ENCODE measurements at regions not wholly inside any gene's neighbourhood (a gene's known extent, or its start where the extent isn't known, plus 50 kb on each side); places are given as distances from the start of the nearest gene placed in this dataset.

DNA sequence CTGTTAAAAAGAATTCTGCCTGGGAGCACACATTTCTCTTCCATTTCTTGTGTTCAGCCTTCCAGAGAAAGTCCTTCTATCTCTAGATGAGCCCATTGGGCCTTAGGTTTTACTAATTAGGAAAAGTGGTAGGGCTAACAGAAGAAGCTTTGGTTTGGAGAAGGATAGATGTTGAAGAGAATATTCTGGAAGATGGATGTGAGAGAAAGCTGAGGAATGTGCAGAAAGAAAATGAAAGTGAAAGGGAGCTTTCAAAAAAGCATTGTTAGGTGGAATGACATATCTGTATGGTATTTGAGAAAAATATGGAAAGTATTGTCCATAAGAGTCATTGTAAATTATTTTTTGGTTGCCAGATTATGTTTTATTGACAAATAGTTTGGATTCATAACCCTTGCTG, 474.8 kb upstream of the SLIT2 start:
- DNase-seq (ENCODE audit: low spot score) = no peak

DNA sequence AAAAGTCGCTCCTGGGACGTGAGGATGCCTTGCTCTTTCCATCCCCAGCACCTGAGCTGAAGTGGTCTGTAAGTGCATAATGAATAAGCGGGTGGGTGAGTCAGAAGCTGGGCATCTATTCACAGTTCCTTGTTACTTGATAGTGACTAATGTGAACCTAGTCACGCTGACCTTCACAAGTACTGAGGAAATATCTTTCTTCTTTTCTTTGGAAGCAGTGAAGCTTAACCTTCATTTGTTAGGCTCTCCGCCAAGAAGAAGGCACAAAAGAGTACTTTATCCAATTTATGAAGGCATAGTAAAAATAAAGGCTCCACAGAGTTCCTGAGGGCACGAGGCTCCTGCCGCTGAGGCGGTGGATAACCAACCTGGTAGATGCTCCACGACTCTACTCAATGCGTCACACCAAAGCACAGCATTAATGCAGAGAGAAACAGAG, 475.7 kb upstream of the SLIT2 start:
- DNase-seq (ENCODE audit: low spot score) = no peak

DNA sequence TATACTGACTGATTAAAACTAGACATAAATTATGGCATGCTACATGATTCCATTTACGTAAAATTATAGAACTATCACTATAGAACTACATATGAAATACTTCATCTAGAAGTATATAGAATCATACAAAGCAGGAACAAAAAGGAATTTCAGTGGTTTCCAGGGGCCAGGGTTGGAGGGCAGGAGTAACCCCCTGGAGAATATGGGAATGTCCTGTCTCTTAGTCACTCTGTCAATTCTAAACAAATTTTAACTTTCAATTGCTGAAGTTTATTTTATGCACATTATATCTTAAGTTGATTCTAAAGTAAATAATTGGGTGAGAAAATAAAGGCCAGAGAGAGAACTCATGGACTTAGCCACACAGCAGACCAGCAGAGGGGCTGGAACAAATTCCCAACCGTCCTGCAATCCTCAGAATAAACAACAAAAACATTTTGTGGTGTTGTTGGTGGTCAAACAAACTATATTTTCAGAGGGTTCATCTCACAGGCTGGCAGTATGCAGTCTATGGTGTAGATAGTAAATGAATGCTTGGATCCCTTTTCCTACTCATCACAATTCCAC, 476.9 kb upstream of the SLIT2 start:
- DNase-seq (ENCODE audit: low spot score) = no peak

DNA sequence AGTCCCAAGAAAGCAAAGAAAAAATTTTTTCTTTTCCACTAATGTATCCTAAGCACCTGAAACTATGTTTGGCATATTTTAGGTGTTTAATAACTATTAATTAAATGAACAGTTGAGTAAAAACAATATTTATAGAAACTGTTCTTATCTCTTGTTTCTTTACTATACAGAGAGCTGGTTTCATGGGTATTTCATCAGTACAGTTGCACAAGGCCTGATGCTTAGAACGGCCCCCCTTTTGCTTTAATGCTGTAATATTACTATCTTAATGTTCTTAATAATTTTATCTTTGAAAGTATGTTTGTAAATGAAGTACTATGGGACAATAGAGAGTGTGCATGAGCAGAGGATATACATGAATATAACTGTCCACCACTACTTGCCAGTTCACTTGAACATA, 479.1 kb upstream of the SLIT2 start:
- DNase-seq (ENCODE audit: low spot score) = no peak

DNA sequence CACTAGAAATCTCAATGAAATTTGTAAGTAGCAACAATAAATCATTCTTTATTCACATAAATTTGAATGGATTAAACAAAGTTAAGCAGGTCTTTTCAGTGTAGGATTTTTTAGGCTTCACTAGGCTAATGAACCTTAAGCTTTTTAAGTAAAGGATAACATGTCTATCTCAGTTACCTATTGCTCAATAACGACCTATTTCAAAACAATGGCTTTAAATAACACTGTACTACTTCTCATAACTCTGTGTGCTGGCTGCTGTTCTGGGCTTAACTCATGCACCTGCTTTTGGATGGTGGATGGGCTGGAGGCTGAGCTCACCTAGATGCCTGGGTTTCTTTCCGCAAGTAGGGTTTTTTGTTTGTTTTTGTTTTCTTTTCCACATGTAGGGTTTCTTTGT, 495.0 kb upstream of the SLIT2 start:
- DNase-seq (ENCODE audit: low spot score) = no peak

GRCh38 chr4:19752599-19752998, 499.1 kb upstream of the SLIT2 start:
- no peak for DNase-seq (ENCODE audit: low spot score)

DNA sequence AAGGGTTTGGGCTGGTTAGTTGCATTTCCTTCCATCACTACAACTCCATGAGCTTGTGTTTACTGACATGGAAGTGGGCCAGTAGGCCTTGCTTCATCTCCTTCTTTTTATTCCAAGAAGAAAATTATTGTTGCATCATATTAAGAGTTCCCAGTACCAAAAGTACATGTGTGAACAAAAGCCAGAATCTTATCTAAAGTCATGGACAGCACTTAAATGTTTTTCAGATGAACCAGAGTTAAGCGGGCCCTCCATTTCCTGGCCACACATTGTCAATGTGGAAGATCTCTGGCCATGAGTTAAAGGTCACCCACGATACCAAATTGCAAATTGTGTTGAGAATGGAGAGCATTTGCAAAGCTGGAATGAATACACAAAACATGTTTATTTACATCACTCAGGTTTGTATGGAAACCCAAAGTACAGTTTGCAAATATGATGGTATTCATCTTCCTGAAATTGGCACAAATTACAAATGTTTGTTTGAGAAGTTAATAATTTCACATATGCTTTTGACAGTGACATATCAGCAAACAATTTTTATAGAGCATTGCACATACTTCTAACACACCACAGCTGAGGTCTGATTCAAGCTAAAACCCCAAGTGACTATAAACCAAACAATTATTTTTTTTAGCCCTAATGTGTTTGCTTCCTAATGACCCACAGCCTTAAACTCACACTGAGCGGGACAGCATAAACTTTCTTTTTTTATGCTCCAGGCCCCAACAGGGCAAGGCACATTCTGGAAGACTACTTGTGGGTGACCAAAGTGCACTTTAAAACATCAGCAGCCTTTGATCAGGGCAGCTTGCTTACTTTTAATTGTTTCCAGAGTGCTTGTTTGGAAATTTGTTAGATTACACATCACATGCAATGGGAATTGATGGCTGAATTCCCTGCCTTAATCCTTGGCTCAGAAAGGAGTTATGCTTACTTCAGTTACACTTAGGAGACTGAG, 502.9 kb upstream of the SLIT2 start:
- no peak for DNase-seq (ENCODE audit: low spot score)

DNA sequence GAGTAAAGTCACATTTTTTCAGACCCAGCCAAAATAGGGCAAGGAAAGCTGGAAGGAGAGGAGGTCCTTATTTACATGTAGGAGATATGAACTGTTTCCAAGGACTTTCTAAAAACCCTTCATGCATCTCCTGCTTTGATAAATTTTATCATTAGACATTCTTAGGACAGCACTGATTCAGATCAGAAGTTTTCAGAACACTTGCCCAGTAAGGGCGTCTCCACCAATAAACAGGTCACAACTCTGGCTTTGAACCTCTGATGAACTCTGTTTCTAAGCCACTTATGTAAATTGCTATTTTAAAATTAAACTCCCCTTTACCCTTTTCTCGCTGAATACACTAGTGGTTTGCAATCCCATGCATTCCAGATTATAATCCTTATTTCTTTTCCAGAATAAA, 505.3 kb upstream of the SLIT2 start:
- DNase-seq (ENCODE audit: low spot score) = no peak

- DNase-seq (ENCODE audit: low spot score) = no peak
These were observed 508.5 kb upstream of the SLIT2 start for GRCh38 chr4:19743115-19743638.

DNA sequence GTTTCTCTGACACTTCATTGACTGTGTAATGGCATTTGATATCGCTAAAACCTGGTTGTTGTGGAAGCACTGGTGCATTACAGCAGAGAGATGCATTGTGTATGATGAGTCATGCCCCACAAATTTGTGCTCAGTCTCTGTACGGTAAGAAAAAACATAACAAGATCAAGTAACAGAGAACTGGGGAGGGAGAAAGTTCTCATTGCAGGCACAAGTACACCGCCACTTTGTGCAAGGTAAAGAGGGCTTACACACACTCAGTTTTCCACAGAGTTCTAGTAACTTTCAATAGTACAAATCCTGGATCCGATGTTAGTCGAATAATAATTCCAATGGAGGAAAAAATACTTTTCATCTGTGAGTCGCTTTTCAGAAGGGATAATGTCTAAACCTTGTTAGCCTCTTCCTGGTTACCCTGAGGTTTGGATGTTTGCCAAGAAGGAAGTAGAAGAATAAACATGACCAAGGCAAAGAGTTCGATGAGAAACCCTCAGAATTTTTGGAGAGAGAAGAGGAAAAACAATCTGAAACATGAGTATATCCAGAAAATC, 512.5 kb upstream of the SLIT2 start:
- no peak for DNase-seq (ENCODE audit: low spot score)

- DNase-seq (ENCODE audit: low spot score) = no peak
These were observed 514.5 kb upstream of the SLIT2 start for GRCh38 chr4:19736968-19737756.

DNA sequence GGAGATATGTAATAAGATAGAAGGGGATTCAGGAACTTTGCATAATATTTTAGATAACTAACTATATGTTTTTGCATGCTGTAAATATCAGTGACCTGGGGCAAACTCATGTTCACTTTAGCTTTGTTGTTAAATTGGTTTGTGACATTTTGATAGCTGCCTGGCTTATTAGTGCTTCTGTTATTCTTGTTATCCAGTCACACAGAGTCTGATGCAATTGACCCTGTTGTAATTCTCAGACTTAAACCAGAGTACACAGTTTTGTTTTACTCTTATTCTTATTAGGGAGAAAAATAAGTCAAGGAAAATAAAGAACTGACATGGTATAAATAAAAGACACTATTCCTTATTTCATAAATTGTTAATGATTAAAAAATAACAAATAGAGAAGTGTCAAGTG, 516.7 kb upstream of the SLIT2 start:
- no peak for DNase-seq (ENCODE audit: low spot score)

GRCh38 chr4:19729886-19730651, 521.6 kb upstream of the SLIT2 start:
- no peak for DNase-seq (ENCODE audit: low spot score)

DNA sequence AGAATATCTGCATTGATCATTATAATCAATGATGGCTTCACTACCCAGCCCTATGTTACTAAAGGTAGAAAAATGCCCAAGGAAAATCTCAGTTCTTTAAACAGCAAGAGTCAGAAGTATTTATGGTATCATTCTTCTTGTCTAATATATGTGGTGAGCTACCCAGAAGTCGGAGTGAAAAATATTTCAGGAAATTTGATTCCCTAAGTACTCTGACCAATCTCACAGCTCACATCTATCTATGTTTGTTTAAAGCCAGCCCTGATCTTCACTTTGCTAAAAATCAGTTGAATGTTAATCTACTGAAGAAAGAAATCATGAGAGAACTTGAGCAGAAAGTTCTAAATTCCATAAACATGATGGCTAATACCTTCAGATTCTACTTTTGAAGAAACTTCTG, 522.9 kb upstream of the SLIT2 start:
- no peak for DNase-seq (ENCODE audit: low spot score)

GRCh38 chr4:19727141-19727540, 524.6 kb upstream of the SLIT2 start:
- DNase-seq (ENCODE audit: low spot score) = no peak

DNA sequence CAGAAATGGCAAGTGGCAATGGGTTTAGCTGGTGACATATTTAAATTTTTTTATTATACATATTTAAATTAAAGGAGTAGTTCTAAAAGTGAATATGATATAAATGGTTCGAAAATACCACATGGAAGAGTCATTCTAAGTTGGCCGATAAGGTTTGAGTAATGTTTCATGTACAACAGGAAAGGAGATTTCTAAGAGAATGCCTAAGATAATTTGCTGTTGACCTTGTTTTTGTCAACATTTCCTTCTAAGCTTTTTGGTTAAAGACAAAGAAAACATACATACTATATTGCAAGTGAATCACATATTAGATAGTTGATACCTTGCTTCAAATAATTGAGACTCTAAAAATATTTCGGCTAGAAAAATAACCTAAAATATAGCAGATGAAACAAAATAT, 526.6 kb upstream of the SLIT2 start:
- no peak for DNase-seq (ENCODE audit: low spot score)

DNA sequence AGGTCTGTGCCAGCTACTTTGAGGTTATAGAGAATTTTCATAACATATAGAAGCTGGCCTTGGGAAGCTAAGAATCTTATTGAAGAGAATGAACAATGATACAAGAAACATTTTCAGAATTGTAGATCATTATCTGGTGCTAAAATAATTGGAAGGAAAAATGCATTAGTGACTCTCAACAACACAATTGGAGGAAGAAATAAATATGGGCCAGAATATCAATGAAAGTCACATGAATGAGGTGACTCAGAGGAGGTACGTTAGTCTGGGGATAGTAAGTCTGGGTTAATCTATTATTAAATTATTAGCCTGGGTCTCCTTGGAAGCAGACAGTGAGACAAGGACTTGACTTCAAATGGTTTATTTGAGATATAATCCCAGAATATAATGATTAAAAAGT, 529.3 kb upstream of the SLIT2 start:
- no peak for DNase-seq (ENCODE audit: low spot score)

DNA sequence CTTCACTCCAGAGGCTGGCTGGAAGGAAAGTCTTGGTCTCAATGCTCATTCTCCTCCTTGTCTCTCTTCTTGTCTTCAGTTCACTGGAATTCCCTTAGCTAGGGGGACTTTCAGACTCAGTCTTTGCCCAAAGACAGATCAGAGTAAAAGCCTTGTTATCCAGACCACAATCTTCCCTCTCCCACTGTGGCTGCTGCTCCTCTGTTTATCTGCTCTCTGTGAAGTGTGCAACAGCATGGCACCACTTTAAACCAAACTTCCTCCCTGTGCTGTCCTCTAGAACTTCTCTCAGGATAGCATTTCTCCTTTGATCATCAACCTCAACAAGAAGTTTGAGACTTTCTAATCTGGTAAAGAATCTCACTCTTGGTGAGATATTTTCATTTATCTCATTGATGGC, 530.1 kb upstream of the SLIT2 start:
- no peak for DNase-seq (ENCODE audit: low spot score)

DNA sequence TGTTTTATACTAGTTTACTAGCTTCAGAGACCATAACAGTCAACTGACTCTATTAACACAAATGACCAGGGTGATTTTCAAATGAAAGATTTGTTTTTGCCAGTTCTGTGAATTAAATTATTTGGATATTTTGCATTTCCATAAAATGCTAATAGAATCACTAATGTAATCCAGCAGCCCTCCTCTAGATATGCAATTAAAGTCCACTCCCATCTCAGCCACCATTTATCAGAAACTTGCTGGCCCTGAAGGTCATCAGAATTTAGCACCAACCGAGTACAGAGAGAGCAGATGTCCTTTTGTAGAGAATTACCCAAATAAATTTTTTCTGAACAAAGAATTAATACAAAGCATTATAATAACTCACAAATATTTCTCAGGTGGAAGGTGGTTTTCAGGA, 531.1 kb upstream of the SLIT2 start:
- DNase-seq (ENCODE audit: low spot score) = no peak

GRCh38 chr4:19720190-19720589, 531.5 kb upstream of the SLIT2 start:
- no peak for DNase-seq (ENCODE audit: low spot score)

DNA sequence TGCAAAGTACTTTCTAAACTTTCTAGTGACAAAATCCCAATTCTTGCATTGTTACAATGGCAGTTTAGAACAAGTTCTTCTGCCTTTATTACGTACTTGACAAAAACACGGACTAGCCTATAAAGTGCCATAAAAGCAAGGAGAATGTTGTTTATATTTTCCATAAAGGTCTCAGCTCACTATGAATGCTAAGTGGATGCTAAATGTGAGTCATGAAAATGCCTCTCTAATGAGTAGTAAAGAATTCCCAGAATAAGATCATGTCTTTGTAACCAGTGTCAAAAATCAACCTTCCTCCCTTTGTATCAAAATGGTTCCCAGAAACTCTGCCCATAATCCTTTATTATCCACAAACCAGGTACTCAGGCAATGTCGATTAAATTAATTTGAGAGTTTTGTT, 539.8 kb upstream of the SLIT2 start:
- no peak for DNase-seq (ENCODE audit: low spot score)

GRCh38 chr4:19707876-19708275, 543.8 kb upstream of the SLIT2 start:
- DNase-seq (ENCODE audit: low spot score) = no peak

All from putamen (tissue), 1 donor.